ENCODE measurements at regions not wholly inside any gene's neighbourhood (a gene's known extent, or its start where the extent isn't known, plus 50 kb on each side); places are given as distances from the start of the nearest gene placed in this dataset.

GRCh38 chr9:81088341-81088740 lies 601.0 kb downstream of the TLE1 start:
- no peaks in the 10 kb centered on the region for H3K9me3 Mint-ChIP-seq (ENCODE audit: insufficient read depth)
- DNase-seq = no peak
- no peak for ATAC-seq
- H3K27ac Mint-ChIP-seq = no peak overlapping the region
- H3K36me3 Mint-ChIP-seq (ENCODE audit: low read depth) = no peaks in the 10 kb centered on the region
- CTCF ChIA-PET = no interaction called here
- no peak overlapping the region for H3K4me3 Mint-ChIP-seq
- POLR2A ChIA-PET = interaction anchor here (0.6 kb wide), 1 partner anchor 45 kb away, joined by 3 read pairs; no protein-coding TSS in a partner anchor
- no peaks in the 10 kb centered on the region for H3K27me3 Mint-ChIP-seq (ENCODE audit: low read depth)
- no peaks in the 10 kb centered on the region for H3K4me1 Mint-ChIP-seq (ENCODE audit: low read depth)

GRCh38 chr9:81086416-81086815 lies 602.9 kb downstream of the TLE1 start:
- no peaks in the 10 kb centered on the region for H3K27me3 Mint-ChIP-seq (ENCODE audit: low read depth)
- H3K9me3 Mint-ChIP-seq (ENCODE audit: insufficient read depth) = no peaks in the 10 kb centered on the region
- CTCF ChIA-PET = no interaction called here
- no peaks in the 10 kb centered on the region for H3K36me3 Mint-ChIP-seq (ENCODE audit: low read depth)
- H3K4me1 Mint-ChIP-seq (ENCODE audit: low read depth) = no peaks in the 10 kb centered on the region
- POLR2A ChIA-PET = no interaction called here
- no peak for ATAC-seq
- H3K4me3 Mint-ChIP-seq = no peak overlapping the region
- no peak for DNase-seq
- H3K27ac Mint-ChIP-seq = no peak overlapping the region

GRCh38 chr9:81083854-81084512 lies 605.4 kb downstream of the TLE1 start:
- no peaks in the 10 kb centered on the region for H3K36me3 Mint-ChIP-seq (ENCODE audit: low read depth)
- DNase-seq (no peak), ATAC-seq (no peak)
- no peaks in the 10 kb centered on the region for H3K9me3 Mint-ChIP-seq (ENCODE audit: insufficient read depth)
- H3K27me3 Mint-ChIP-seq (ENCODE audit: low read depth) = no peaks in the 10 kb centered on the region
- ChIA-PET POLR2A (no interaction called here), CTCF (no interaction called here)
- no peaks in the 10 kb centered on the region for H3K4me1 Mint-ChIP-seq (ENCODE audit: low read depth)
- no peak overlapping the region for H3K27ac Mint-ChIP-seq
- H3K4me3 Mint-ChIP-seq = no peak overlapping the region

GRCh38 chr9:81083067-81083466 lies 606.3 kb downstream of the TLE1 start:
- Mint-ChIP-seq H3K36me3 (ENCODE audit: low read depth) (no peaks in the 10 kb centered on the region), H3K27me3 (ENCODE audit: low read depth) (no peaks in the 10 kb centered on the region), H3K27ac (no peak overlapping the region), H3K4me1 (ENCODE audit: low read depth) (no peaks in the 10 kb centered on the region), H3K9me3 (ENCODE audit: insufficient read depth) (no peaks in the 10 kb centered on the region), H3K4me3 (no peak overlapping the region)
- DNase-seq (no peak), ATAC-seq (no peak)
- ChIA-PET CTCF (no interaction called here), POLR2A (no interaction called here)

- Mint-ChIP-seq H3K27ac (no peak overlapping the region), H3K36me3 (ENCODE audit: low read depth) (no peaks in the 10 kb centered on the region), H3K9me3 (ENCODE audit: insufficient read depth) (no peaks in the 10 kb centered on the region), H3K27me3 (ENCODE audit: low read depth) (no peaks in the 10 kb centered on the region), H3K4me3 (no peak overlapping the region), H3K4me1 (ENCODE audit: low read depth) (no peaks in the 10 kb centered on the region)
- no peak for ATAC-seq
- ChIA-PET POLR2A (no interaction called here), CTCF (no interaction called here)
- no peak for DNase-seq
Observed at GRCh38 chr9:81082221-81082620, 607.1 kb downstream of the TLE1 start.

- no peak overlapping the region for H3K27ac Mint-ChIP-seq
- no peak for DNase-seq
Observed at GRCh38 chr9:81080900-81081299, 608.4 kb downstream of the TLE1 start.

GRCh38 chr9:81080185-81080584 lies 609.2 kb downstream of the TLE1 start:
- H3K27me3 Mint-ChIP-seq (ENCODE audit: low read depth) = no peaks in the 10 kb centered on the region
- CTCF ChIA-PET = no interaction called here
- POLR2A ChIA-PET = no interaction called here
- DNase-seq (no peak), ATAC-seq (no peak)
- no peak overlapping the region for H3K27ac Mint-ChIP-seq
- H3K36me3 Mint-ChIP-seq (ENCODE audit: low read depth) = no peaks in the 10 kb centered on the region
- no peaks in the 10 kb centered on the region for H3K4me1 Mint-ChIP-seq (ENCODE audit: low read depth)
- H3K9me3 Mint-ChIP-seq (ENCODE audit: insufficient read depth) = no peaks in the 10 kb centered on the region
- H3K4me3 Mint-ChIP-seq = no peak overlapping the region

More at GRCh38 chr9:81080900-81081299, 608.4 kb downstream of the TLE1 start:
- POLR2A ChIA-PET = no interaction called here
- Mint-ChIP-seq H3K27me3 (ENCODE audit: low read depth) (no peaks in the 10 kb centered on the region), H3K9me3 (ENCODE audit: insufficient read depth) (no peaks in the 10 kb centered on the region), H3K4me1 (ENCODE audit: low read depth) (no peaks in the 10 kb centered on the region), H3K36me3 (ENCODE audit: low read depth) (no peaks in the 10 kb centered on the region), H3K4me3 (no peak overlapping the region)
- ATAC-seq = no peak
- CTCF ChIA-PET = no interaction called here

- H3K4me1 Mint-ChIP-seq (ENCODE audit: low read depth) = no peaks in the 10 kb centered on the region
- no peak for DNase-seq
- CTCF ChIA-PET = no interaction called here
- no peak overlapping the region for H3K27ac Mint-ChIP-seq
- POLR2A ChIA-PET = no interaction called here
- no peak for ATAC-seq
- no peaks in the 10 kb centered on the region for H3K9me3 Mint-ChIP-seq (ENCODE audit: insufficient read depth)
- H3K4me3 Mint-ChIP-seq = no peak overlapping the region
- no peaks in the 10 kb centered on the region for H3K27me3 Mint-ChIP-seq (ENCODE audit: low read depth)
- H3K36me3 Mint-ChIP-seq (ENCODE audit: low read depth) = no peaks in the 10 kb centered on the region
Observed at GRCh38 chr9:81079055-81079454, 610.3 kb downstream of the TLE1 start.

GRCh38 chr9:81078555-81078954 lies 610.8 kb downstream of the TLE1 start:
- ChIA-PET POLR2A (no interaction called here), CTCF (no interaction called here)
- no peaks in the 10 kb centered on the region for H3K9me3 Mint-ChIP-seq (ENCODE audit: insufficient read depth)
- H3K4me3 Mint-ChIP-seq = no peak overlapping the region
- H3K36me3 Mint-ChIP-seq (ENCODE audit: low read depth) = no peaks in the 10 kb centered on the region
- ATAC-seq = no peak
- no peaks in the 10 kb centered on the region for H3K27me3 Mint-ChIP-seq (ENCODE audit: low read depth)
- no peaks in the 10 kb centered on the region for H3K4me1 Mint-ChIP-seq (ENCODE audit: low read depth)
- H3K27ac Mint-ChIP-seq = no peak overlapping the region
- no peak for DNase-seq

GRCh38 chr9:81077572-81077971 lies 611.8 kb downstream of the TLE1 start:
- CTCF ChIA-PET = no interaction called here
- Mint-ChIP-seq H3K4me3 (no peak overlapping the region), H3K27ac (no peak overlapping the region), H3K27me3 (ENCODE audit: low read depth) (no peaks in the 10 kb centered on the region), H3K9me3 (ENCODE audit: insufficient read depth) (no peaks in the 10 kb centered on the region), H3K4me1 (ENCODE audit: low read depth) (no peaks in the 10 kb centered on the region), H3K36me3 (ENCODE audit: low read depth) (no peaks in the 10 kb centered on the region)
- DNase-seq (no peak), ATAC-seq (no peak)
- POLR2A ChIA-PET = no interaction called here

- no peak for ATAC-seq
- Mint-ChIP-seq H3K27me3 (ENCODE audit: low read depth) (no peaks in the 10 kb centered on the region), H3K27ac (no peak overlapping the region)
Observed at GRCh38 chr9:81076131-81076530, 613.2 kb downstream of the TLE1 start.

GRCh38 chr9:81074221-81074620 lies 615.1 kb downstream of the TLE1 start:
- no peak for ATAC-seq

More at GRCh38 chr9:81076131-81076530, 613.2 kb downstream of the TLE1 start:
- POLR2A ChIA-PET = no interaction called here
- CTCF ChIA-PET = no interaction called here
- Mint-ChIP-seq H3K4me3 (no peak overlapping the region), H3K36me3 (ENCODE audit: low read depth) (no peaks in the 10 kb centered on the region), H3K4me1 (ENCODE audit: low read depth) (no peaks in the 10 kb centered on the region), H3K9me3 (ENCODE audit: insufficient read depth) (no peaks in the 10 kb centered on the region)
- no peak for DNase-seq

GRCh38 chr9:81073821-81074220 lies 615.5 kb downstream of the TLE1 start:
- H3K4me1 Mint-ChIP-seq (ENCODE audit: low read depth) = no peaks in the 10 kb centered on the region
- CTCF ChIA-PET = no interaction called here
- ATAC-seq = no peak
- H3K27me3 Mint-ChIP-seq (ENCODE audit: low read depth) = no peaks in the 10 kb centered on the region
- no peak overlapping the region for H3K27ac Mint-ChIP-seq
- H3K9me3 Mint-ChIP-seq (ENCODE audit: insufficient read depth) = no peaks in the 10 kb centered on the region
- no peak for DNase-seq
- H3K36me3 Mint-ChIP-seq (ENCODE audit: low read depth) = no peaks in the 10 kb centered on the region
- no peak overlapping the region for H3K4me3 Mint-ChIP-seq
- POLR2A ChIA-PET = no interaction called here

More at GRCh38 chr9:81074221-81074620, 615.1 kb downstream of the TLE1 start:
- H3K36me3 Mint-ChIP-seq (ENCODE audit: low read depth) = no peaks in the 10 kb centered on the region
- H3K27me3 Mint-ChIP-seq (ENCODE audit: low read depth) = no peaks in the 10 kb centered on the region
- no peaks in the 10 kb centered on the region for H3K4me1 Mint-ChIP-seq (ENCODE audit: low read depth)
- H3K27ac Mint-ChIP-seq = no peak overlapping the region
- DNase-seq = no peak
- ChIA-PET POLR2A (no interaction called here), CTCF (no interaction called here)
- no peak overlapping the region for H3K4me3 Mint-ChIP-seq
- no peaks in the 10 kb centered on the region for H3K9me3 Mint-ChIP-seq (ENCODE audit: insufficient read depth)
